GM23338 (cell line): ENCODE measurements at regions not wholly inside any gene's neighbourhood (a gene's known extent, or its start where the extent isn't known, plus 50 kb on each side); places are given as distances from the start of the nearest gene placed in this dataset.
A peak's percentile ranks its signal among the peaks of the same experiment; 100 is the strongest.
"Not testable (repeated sequence)": the region's sequence is repeated elsewhere in the genome, so short reads cannot be mapped to it uniquely, and the experiment has no call there.

Experiments used
- ATAC-seq: fragments of 200-7000 bp; cut with Tn5 transposase; 3 replicates; pipeline ENCODE4 v1.9.1; 2020
- DNase-seq: peaks from one replicate; pipeline ENCODE4 v3.0.0-alpha.2; 2015; ENCODE audit warnings: low spot score
- H2AFZ ChIP-seq: fragments of 200-600 bp; sonication (generic); 2 replicates; pipeline ENCODE4 v1.8.0; 2016; ENCODE audit warnings: antibody characterized with exemption, mild to moderate bottlenecking, moderate library complexity
- H3F3A ChIP-seq: fragments of 200-600 bp; sonication (generic); replicated peaks from 2 replicates; pipeline ENCODE4 v1.8.0; 2017; ENCODE audit warnings: antibody characterized with exemption, mixed run types, low read depth
- H3K27ac ChIP-seq: fragments of 200-600 bp; sonication (generic); 2 replicates; pipeline ENCODE4 v1.6.1; 2016; ENCODE audit warnings: low read depth
- H3K27me3 ChIP-seq: fragments of 200-600 bp; sonication (generic); 2 replicates; pipeline ENCODE4 v1.8.0; 2016; ENCODE audit warnings: mild to moderate bottlenecking, mixed run types, moderate library complexity; ENCODE audit not compliant: insufficient read depth
- H3K36me3 ChIP-seq: fragments of 200-600 bp; sonication (generic); 2 replicates; pipeline ENCODE4 v1.8.0; 2016; ENCODE audit warnings: mild to moderate bottlenecking; ENCODE audit not compliant: insufficient read depth
- H3K4me1 ChIP-seq: fragments of 200-600 bp; sonication (generic); 2 replicates; pipeline ENCODE4 v1.8.0; 2016; ENCODE audit warnings: mild to moderate bottlenecking, moderate library complexity; ENCODE audit not compliant: insufficient read depth
- H3K4me2 ChIP-seq: fragments of 200-600 bp; sonication (generic); 2 replicates; pipeline ENCODE4 v1.7.1; 2017; ENCODE audit warnings: mixed run types
- H3K4me3 ChIP-seq: fragments of 200-600 bp; sonication (generic); 2 replicates; pipeline ENCODE4 v1.6.1; 2016; ENCODE audit warnings: mixed run types
- H3K79me2 ChIP-seq: fragments of 200-600 bp; sonication (generic); replicated peaks from 2 replicates; pipeline ENCODE4 v1.8.0; 2017; ENCODE audit warnings: mild to moderate bottlenecking; ENCODE audit not compliant: insufficient read depth
- H3K9me2 ChIP-seq: fragments of 200-600 bp; sonication (generic); 2 replicates; pipeline ENCODE4 v1.8.0; 2017; ENCODE audit not compliant: insufficient read depth
- H4K20me1 ChIP-seq: fragments of 200-600 bp; sonication (generic); replicated peaks from 2 replicates; pipeline ENCODE4 v1.8.0; 2017; ENCODE audit warnings: mild to moderate bottlenecking; ENCODE audit not compliant: insufficient read depth
- H3K27ac Mint-ChIP-seq: 2 replicates; pipeline ENCODE4 v1.8.0; 2020; ENCODE audit warnings: inconsistent platforms, mild to moderate bottlenecking, moderate library complexity, mixed read lengths
- H3K27me3 Mint-ChIP-seq: 3 replicates; pipeline ENCODE4 v1.8.0; 2022; ENCODE audit warnings: low read depth, mild to moderate bottlenecking, moderate library complexity, mixed read lengths, inconsistent platforms; ENCODE audit not compliant: insufficient read depth, poor library complexity
- H3K36me3 Mint-ChIP-seq: 3 replicates; pipeline ENCODE4 v1.8.0; 2021; ENCODE audit warnings: low read depth, mild to moderate bottlenecking, inconsistent platforms, moderate library complexity, mixed read lengths
- H3K4me1 Mint-ChIP-seq: 3 replicates; pipeline ENCODE4 v1.8.0; 2020; ENCODE audit warnings: mild to moderate bottlenecking, inconsistent platforms, mixed read lengths
- H3K4me3 Mint-ChIP-seq: 3 replicates; pipeline ENCODE4 v1.8.0; 2021; ENCODE audit warnings: moderate library complexity, mild to moderate bottlenecking, inconsistent platforms, mixed read lengths
- H3K9me3 Mint-ChIP-seq: 3 replicates; pipeline ENCODE4 v1.8.0; 2020; ENCODE audit warnings: moderate library complexity, mild to moderate bottlenecking, inconsistent platforms, mixed read lengths
- CREB1 ChIP-seq: fragments of 250-450 bp; sonication (Bioruptor Pico); IDR thresholded peaks from 2 replicates; pipeline ENCODE4 v1.5.0; 2020; ENCODE audit warnings: low read depth, mild to moderate bottlenecking, moderate library complexity
- CTCF ChIP-seq, 2 experiments: fragments of 200-600 bp in 1 of 2; sonication (generic) in 1 of 2; conservative IDR thresholded peaks; 2 replicates each; pipeline versions ENCODE4 v1.5.1 to v1.6.1; 2016 to 2017; ENCODE audit warnings: antibody characterized with exemption in 2 of 2, low read depth in 2 of 2, mild to moderate bottlenecking in 2 of 2, moderate library complexity in 1 of 2
- ETS1 ChIP-seq: IDR thresholded peaks from 2 replicates; pipeline ENCODE4 v1.6.1; 2016; ENCODE audit warnings: antibody characterized with exemption
- EZH2 ChIP-seq: fragments of 200-600 bp; sonication (generic); IDR thresholded peaks from one replicate; pipeline ENCODE4 v1.8.0; 2017; ENCODE audit warnings: antibody characterized with exemption, mild to moderate bottlenecking, low read depth; ENCODE audit not compliant: unreplicated experiment
- EZH2phosphoT487 ChIP-seq: fragments of 200-600 bp; sonication (generic); IDR thresholded peaks from one replicate; pipeline ENCODE4 v1.8.1; 2018; ENCODE audit warnings: antibody characterized with exemption; ENCODE audit not compliant: unreplicated experiment
- JUNB ChIP-seq: IDR thresholded peaks from one replicate; pipeline ENCODE4 v1.6.1; 2016; ENCODE audit warnings: antibody characterized with exemption; ENCODE audit not compliant: unreplicated experiment
- NANOG ChIP-seq: IDR thresholded peaks from 2 replicates; pipeline ENCODE4 v1.6.1; 2016; ENCODE audit warnings: antibody characterized with exemption, borderline replicate concordance
- POLR2AphosphoS5 ChIP-seq: IDR thresholded peaks from 2 replicates; pipeline ENCODE4 v1.6.1; 2016; ENCODE audit warnings: antibody characterized with exemption, low read depth
- REST ChIP-seq: IDR thresholded peaks from one replicate; pipeline ENCODE4 v1.6.1; 2018; ENCODE audit warnings: antibody characterized with exemption; ENCODE audit not compliant: unreplicated experiment
- STAT1 ChIP-seq: IDR thresholded peaks from one replicate; pipeline ENCODE4 v1.6.1; 2016; ENCODE audit warnings: antibody characterized with exemption; ENCODE audit not compliant: unreplicated experiment
- ZNF114 ChIP-seq: fragments of 250-450 bp; sonication (Bioruptor Pico); IDR thresholded peaks from 2 replicates; pipeline ENCODE4 v1.5.0; 2020; ENCODE audit warnings: mild to moderate bottlenecking, moderate library complexity
- ZNF331 ChIP-seq: fragments of 250-450 bp; sonication (Bioruptor Pico); IDR thresholded peaks from 2 replicates; pipeline ENCODE4 v1.5.0; 2020; ENCODE audit warnings: low read depth, mild to moderate bottlenecking, moderate library complexity

- H3K27me3 Mint-ChIP-seq, H3K79me2 ChIP-seq, H3K27ac Mint-ChIP-seq, H4K20me1 ChIP-seq, H3K4me3 Mint-ChIP-seq, H3K36me3 ChIP-seq, H3K27me3 ChIP-seq, H3K27ac ChIP-seq, H2AFZ ChIP-seq, H3K4me2 ChIP-seq, H3K4me1 ChIP-seq, H3K9me3 Mint-ChIP-seq, H3K4me1 Mint-ChIP-seq, H3K4me3 ChIP-seq, H3K36me3 Mint-ChIP-seq, H3F3A ChIP-seq, H3K9me2 ChIP-seq: not testable (repeated sequence)
- DNase-seq: peak; percentile 37
- peak; percentile 46 to 53 for TF ChIP-seq CTCF (conservative IDR thresholded peaks at IDR 0.05; ENCODE audit: low read depth in 2 of 2)
- peak; percentile 94 for ATAC-seq
Observed at GRCh38 chr7:150000780-150001599, 127.2 kb downstream of the ATP6V0E2 start.

GRCh38 chr7:150003304-150003810 lies 129.6 kb downstream of the ATP6V0E2 start:
- Histone ChIP-seq H3K27me3 (no peaks in the 10 kb centered on the region), H3K27ac (no peak overlapping the region), H3K9me2 (no peaks in the 10 kb centered on the region), H3K4me2 (no peak overlapping the region), H4K20me1 (no peaks in the 10 kb centered on the region), H3K4me3 (no peak overlapping the region), H3K79me2 (no peaks in the 10 kb centered on the region), H3F3A (0 out of 2 replicates have a peak, but pooled peaks cover 5% of the 10 kb centered on the region), H3K4me1 (no peaks in the 10 kb centered on the region), H2AFZ (no peak overlapping the region), H3K36me3 (no peaks in the 10 kb centered on the region)
- Mint-ChIP-seq H3K27me3 (no peaks in the 10 kb centered on the region), H3K27ac (no peak overlapping the region), H3K9me3 (no peaks in the 10 kb centered on the region), H3K4me3 (no peak overlapping the region), H3K36me3 (no peaks in the 10 kb centered on the region), H3K4me1 (no peaks in the 10 kb centered on the region)
- DNase-seq (no peak), ATAC-seq (no peak)
- TF ChIP-seq JUNB: no peak
- TF ChIP-seq CREB1: no peak
- TF ChIP-seq EZH2: no peak
- no peak for TF ChIP-seq STAT1
- no peak for TF ChIP-seq ETS1
- no peak for TF ChIP-seq EZH2phosphoT487
- no peak for TF ChIP-seq ZNF114 (CRISPR knock-in tag)
- no peak for TF ChIP-seq NANOG
- no peak for TF ChIP-seq POLR2AphosphoS5
- no peak for TF ChIP-seq ZNF331
- no peak for TF ChIP-seq REST
